Fibroblast of lung (primary cell): ENCODE measurements at regions not wholly inside any gene's neighbourhood (a gene's known extent, or its start where the extent isn't known, plus 50 kb on each side); places are given as distances from the start of the nearest gene placed in this dataset.
A peak's percentile ranks its signal among the peaks of the same experiment; 100 is the strongest.

ENCODE experiments used
- DNase-seq, 2 donors: peaks; one replicate each; pipeline versions ENCODE4 v3.0.0 to v3.0.0-alpha.2; 2010; ENCODE audit warnings: low read depth in 2 of 2
- H2AFZ ChIP-seq: 2 replicates; pipeline ENCODE4 v1.5.1; 2012; ENCODE audit warnings: low read length, control low read depth, inconsistent platforms
- H3K27ac ChIP-seq: 2 replicates; pipeline ENCODE4 v1.5.1; 2011; ENCODE audit warnings: low read length, control low read depth; ENCODE audit not compliant: insufficient read depth
- H3K27me3 ChIP-seq: 2 replicates; pipeline ENCODE4 v1.5.1; 2011; ENCODE audit warnings: mild to moderate bottlenecking, low read length; ENCODE audit not compliant: control insufficient read depth, insufficient read depth
- H3K36me3 ChIP-seq: 2 replicates; pipeline ENCODE4 v1.5.1; 2011; ENCODE audit warnings: low read length; ENCODE audit not compliant: control insufficient read depth, insufficient read depth
- H3K4me1 ChIP-seq: 2 replicates; pipeline ENCODE4 v1.5.1; 2011; ENCODE audit warnings: low read length; ENCODE audit not compliant: control insufficient read depth, insufficient read depth; ENCODE audit errors: extremely low read depth
- H3K4me2 ChIP-seq: 2 replicates; pipeline ENCODE4 v1.5.1; 2011; ENCODE audit warnings: low read length, control low read depth; ENCODE audit not compliant: insufficient read depth; ENCODE audit errors: extremely low read depth
- H3K4me3 ChIP-seq, 4 experiments: fragments of 200-600 bp in 1 of 4; sonication (generic) in 1 of 4; replicated peaks in 1 of 4; 2 replicates each; pipeline ENCODE4 v1.5.1; 2011 to 2016; ENCODE audit warnings: low read length in 4 of 4, low read depth in 3 of 4, mild to moderate bottlenecking in 3 of 4, control low read depth in 2 of 4, inconsistent platforms in 1 of 4, mixed read lengths in 1 of 4; ENCODE audit not compliant: insufficient read depth in 1 of 4; ENCODE audit errors: control extremely low read depth in 1 of 4
- H3K79me2 ChIP-seq: 2 replicates; pipeline ENCODE4 v1.5.1; 2012; ENCODE audit warnings: mild to moderate bottlenecking, low read length, inconsistent platforms; ENCODE audit not compliant: control insufficient read depth, insufficient read depth
- H3K9ac ChIP-seq: 2 replicates; pipeline ENCODE4 v1.5.1; 2011; ENCODE audit warnings: mild to moderate bottlenecking, low read length, control low read depth; ENCODE audit not compliant: insufficient read depth
- H3K9me3 ChIP-seq: 2 replicates; pipeline ENCODE4 v1.5.1; 2012; ENCODE audit warnings: low read depth, low read length; ENCODE audit not compliant: control insufficient read depth, insufficient read depth
- H4K20me1 ChIP-seq: 2 replicates; pipeline ENCODE4 v1.5.1; 2011; ENCODE audit warnings: low read length; ENCODE audit not compliant: control insufficient read depth, insufficient read depth; ENCODE audit errors: extremely low read depth
- EZH2 ChIP-seq: IDR thresholded peaks from 2 replicates; pipeline ENCODE4 v1.5.1; 2012; ENCODE audit warnings: low read length, control low read depth, mild to moderate bottlenecking; ENCODE audit errors: missing control alignments
- TF ChIP-seq, protein P1 (sequence below), 2 donors: IDR thresholded peaks in 1 of 2; conservative IDR thresholded peaks in 1 of 2; 1 replicate in 1 of 2; 2 replicates in 1 of 2; pipeline ENCODE4 v1.5.1; 2011 to 2012; ENCODE audit warnings: low read length in 2 of 2, control low read depth in 1 of 2, inconsistent platforms in 1 of 2, low read depth in 1 of 2, mild to moderate bottlenecking in 1 of 2

DNA sequence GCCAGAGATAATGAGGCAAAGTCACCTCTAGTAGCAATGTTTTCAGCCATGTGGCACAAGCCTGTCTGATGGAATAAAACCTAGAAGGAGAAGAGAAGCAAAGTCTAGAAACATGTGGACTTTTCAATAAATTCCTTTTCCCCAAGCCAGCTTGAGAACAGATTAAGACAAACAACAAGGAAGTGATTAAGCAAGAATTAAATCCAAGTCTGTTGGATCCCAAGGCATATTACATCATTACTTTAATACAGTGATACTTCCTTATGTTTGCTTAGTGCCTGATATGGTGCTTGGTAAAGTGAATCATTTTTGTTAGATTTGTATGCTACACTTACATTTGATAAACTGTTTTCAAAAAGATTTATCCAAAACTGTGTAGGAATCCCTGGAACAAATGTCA, 260.3 kb upstream of the FAM83B start:
- Histone ChIP-seq H3K27me3 (no peaks in the 10 kb centered on the region), H2AFZ (no peak overlapping the region), H3K9me3 (no peaks in the 10 kb centered on the region), H3K9ac (no peak overlapping the region), H3K36me3 (no peaks in the 10 kb centered on the region), H3K27ac (no peak overlapping the region), H3K79me2 (no peaks in the 10 kb centered on the region), H3K4me2 (no peak overlapping the region), H3K4me1 (no peaks in the 10 kb centered on the region), H3K4me3 (no peak overlapping the region), H4K20me1 (no peaks in the 10 kb centered on the region)
- peak; percentile 45 to 56 for DNase-seq
- TF ChIP-seq, protein P1, sequence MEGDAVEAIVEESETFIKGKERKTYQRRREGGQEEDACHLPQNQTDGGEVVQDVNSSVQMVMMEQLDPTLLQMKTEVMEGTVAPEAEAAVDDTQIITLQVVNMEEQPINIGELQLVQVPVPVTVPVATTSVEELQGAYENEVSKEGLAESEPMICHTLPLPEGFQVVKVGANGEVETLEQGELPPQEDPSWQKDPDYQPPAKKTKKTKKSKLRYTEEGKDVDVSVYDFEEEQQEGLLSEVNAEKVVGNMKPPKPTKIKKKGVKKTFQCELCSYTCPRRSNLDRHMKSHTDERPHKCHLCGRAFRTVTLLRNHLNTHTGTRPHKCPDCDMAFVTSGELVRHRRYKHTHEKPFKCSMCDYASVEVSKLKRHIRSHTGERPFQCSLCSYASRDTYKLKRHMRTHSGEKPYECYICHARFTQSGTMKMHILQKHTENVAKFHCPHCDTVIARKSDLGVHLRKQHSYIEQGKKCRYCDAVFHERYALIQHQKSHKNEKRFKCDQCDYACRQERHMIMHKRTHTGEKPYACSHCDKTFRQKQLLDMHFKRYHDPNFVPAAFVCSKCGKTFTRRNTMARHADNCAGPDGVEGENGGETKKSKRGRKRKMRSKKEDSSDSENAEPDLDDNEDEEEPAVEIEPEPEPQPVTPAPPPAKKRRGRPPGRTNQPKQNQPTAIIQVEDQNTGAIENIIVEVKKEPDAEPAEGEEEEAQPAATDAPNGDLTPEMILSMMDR (conservative IDR thresholded peaks at IDR 0.05 in 1 of 2, IDR thresholded peaks at IDR 0.05 in 1 of 2; ENCODE audit: low read depth in 1 of 2, low read length in 2 of 2): no peak
- TF ChIP-seq EZH2: no peak

- H3K4me1 ChIP-seq: no peaks in the 10 kb centered on the region
- no peak overlapping the region for H3K4me2 ChIP-seq
- H3K4me3 ChIP-seq: no peak overlapping the region
- no peaks in the 10 kb centered on the region for H4K20me1 ChIP-seq
- H2AFZ ChIP-seq: no peak overlapping the region
- no peak overlapping the region for H3K27ac ChIP-seq
- peak in 1 of 2 donors; percentile 10 for DNase-seq
- H3K9me3 ChIP-seq: no peaks in the 10 kb centered on the region
- H3K27me3 ChIP-seq: no peaks in the 10 kb centered on the region
- no peak overlapping the region for H3K9ac ChIP-seq
- H3K79me2 ChIP-seq: no peaks in the 10 kb centered on the region
- no peak for TF ChIP-seq EZH2
- TF ChIP-seq, protein P1 (conservative IDR thresholded peaks at IDR 0.05 in 1 of 2, IDR thresholded peaks at IDR 0.05 in 1 of 2; ENCODE audit: low read depth in 1 of 2, low read length in 2 of 2): no peak
- no peaks in the 10 kb centered on the region for H3K36me3 ChIP-seq
These were observed 259.3 kb upstream of the FAM83B start for GRCh38 chr6:54587277-54587676.

DNA sequence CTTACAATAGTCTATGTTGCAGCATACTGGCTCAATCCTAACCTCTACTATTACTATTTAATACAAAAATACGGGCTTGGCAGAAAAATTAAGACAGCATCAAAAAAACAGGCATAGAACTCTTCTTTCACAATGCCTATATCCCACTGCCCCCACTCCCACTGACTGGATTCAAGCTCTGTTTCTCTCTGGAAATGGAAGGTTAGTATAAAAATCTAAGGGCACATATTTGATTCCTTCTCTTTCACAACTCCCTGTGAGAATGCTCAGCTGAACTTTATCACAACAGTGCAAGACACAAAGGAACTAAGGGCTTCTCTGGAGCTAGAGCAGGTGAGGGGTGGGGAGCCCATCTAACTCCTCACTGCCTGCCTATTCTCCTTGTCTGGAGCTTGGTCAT, 258.4 kb upstream of the FAM83B start:
- H3K9ac ChIP-seq: no peak overlapping the region
- H4K20me1 ChIP-seq: no peaks in the 10 kb centered on the region
- TF ChIP-seq EZH2: no peak
- TF ChIP-seq, protein P1 (conservative IDR thresholded peaks at IDR 0.05 in 1 of 2, IDR thresholded peaks at IDR 0.05 in 1 of 2; ENCODE audit: low read depth in 1 of 2, low read length in 2 of 2): no peak
- no peak overlapping the region for H3K4me3 ChIP-seq
- H3K27ac ChIP-seq: no peak overlapping the region
- H3K36me3 ChIP-seq: no peaks in the 10 kb centered on the region
- H3K4me2 ChIP-seq: no peak overlapping the region
- H3K9me3 ChIP-seq: no peaks in the 10 kb centered on the region
- no peaks in the 10 kb centered on the region for H3K4me1 ChIP-seq
- no peak for DNase-seq
- H3K27me3 ChIP-seq: no peaks in the 10 kb centered on the region
- no peaks in the 10 kb centered on the region for H3K79me2 ChIP-seq
- no peak overlapping the region for H2AFZ ChIP-seq
